Amniotic epithelial cell (primary cell): ENCODE measurements at regions not wholly inside any gene's neighbourhood (a gene's known extent, or its start where the extent isn't known, plus 50 kb on each side); places are given as distances from the start of the nearest gene placed in this dataset.
"Not testable (repeated sequence)": the region's sequence is repeated elsewhere in the genome, so short reads cannot be mapped to it uniquely, and the experiment has no call there.

Experiments used
- DNase-seq: peaks from one replicate; pipeline ENCODE4 v3.0.0-alpha.2; 2010; ENCODE audit warnings: low read depth

GRCh38 chr19:31529121-31529520, 179.9 kb upstream of the TSHZ3 start:
- DNase-seq = no peak

DNA sequence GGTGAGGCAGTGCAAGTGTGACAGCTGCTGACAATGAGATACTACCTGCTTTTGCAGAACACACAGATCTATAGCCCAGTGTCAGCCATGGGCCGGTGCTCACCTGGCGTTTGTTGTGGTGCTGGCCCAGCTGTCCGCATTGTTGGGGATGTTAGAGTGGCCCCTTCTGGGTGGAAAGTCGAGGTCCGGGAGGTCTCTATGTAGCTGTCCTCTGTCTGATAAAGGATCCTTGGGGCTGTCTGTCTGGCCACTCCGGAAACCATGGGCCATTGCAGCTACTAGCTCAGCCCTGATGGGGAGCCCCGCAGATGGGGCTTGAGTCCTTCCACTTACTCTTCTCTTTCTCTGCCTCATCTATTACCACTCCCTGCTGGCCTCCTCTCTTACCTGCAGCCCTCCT, 181.5 kb upstream of the TSHZ3 start:
- no peak for DNase-seq

GRCh38 chr19:31531326-31531725, 182.1 kb upstream of the TSHZ3 start:
- no peak for DNase-seq

- DNase-seq = no peak
Observed at GRCh38 chr19:31532034-31532433, 182.8 kb upstream of the TSHZ3 start.

- peak; percentile 2 for DNase-seq
Observed at GRCh38 chr19:31533114-31533513, 183.9 kb upstream of the TSHZ3 start.

GRCh38 chr19:31534231-31534630, 185.0 kb upstream of the TSHZ3 start:
- no peak for DNase-seq

DNA sequence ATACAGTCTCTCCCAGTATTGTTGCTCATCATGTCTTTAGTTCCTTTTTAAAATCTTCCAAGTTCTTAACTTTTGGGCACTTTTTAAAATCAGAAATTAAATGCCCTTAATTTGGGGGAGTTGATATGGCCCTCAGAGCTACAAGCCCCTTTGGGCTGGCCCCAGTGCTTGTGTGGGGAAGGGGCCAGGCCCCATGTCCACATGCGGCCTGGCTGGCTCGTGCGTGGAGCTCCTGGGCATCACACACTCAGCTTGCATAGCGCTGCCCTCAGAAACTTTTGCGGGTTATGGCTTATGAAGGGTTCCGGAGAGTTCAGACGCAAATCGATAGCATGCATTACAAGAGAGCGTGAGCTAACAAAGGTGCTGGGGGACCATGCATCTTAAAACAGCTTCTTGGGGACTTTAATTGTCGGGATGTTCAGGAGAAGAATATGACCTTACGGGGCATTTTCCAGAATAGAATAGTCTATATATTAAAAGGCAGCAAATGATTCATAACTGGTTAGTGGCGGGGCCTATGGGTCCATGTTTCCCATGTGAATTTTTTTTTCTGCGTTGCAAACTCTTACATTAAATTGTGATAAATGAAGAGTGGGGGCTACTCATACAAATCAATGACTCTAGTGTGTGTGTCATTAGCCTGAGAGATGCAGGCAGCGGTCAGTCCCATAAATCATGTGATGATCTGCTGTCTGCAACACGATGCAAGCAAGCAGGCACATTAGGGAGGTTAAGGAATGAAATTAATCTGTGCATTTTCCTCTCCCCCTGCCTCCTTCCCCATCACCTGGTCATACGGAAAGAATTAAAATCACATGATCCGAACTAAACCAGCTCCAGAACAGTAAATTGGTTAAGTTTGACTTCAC, 185.8 kb upstream of the TSHZ3 start:
- no peak for DNase-seq

DNA sequence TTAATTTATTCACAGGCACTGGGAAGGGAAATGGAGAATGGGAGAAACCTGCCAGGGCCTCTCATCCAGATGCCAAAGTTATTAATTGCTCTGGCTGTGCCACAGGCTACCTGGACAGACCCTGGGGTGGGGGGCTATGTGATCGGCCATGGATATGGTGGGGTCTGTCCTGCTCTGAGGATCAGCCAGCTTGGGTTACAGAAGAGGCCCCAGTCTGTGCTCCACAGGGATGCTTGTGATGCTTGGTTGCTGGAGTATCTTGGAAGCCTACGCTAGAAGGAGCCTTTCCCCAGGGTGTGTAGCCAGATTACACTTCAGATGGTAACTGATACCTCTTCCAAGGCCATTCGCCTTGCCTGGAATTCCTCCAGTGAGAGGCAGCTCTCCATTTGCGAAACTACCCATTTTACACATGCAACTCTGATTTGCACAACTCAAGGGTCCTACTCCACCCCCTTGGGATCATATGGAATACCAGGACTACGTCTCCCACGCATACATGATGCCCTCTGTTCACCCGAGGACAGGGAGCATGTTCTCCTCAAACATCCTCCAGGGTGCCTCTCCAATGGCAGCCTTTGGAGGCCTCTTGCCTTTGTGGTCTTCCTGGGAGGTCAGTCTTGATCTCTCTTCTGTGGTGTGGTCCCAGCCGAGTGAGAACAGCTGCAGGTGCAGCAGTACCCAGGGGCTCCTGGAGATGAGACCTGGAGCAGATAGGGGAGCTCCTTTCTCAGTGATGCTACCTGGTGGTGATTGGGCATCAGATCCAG, 186.6 kb upstream of the TSHZ3 start:
- DNase-seq = no peak

DNA sequence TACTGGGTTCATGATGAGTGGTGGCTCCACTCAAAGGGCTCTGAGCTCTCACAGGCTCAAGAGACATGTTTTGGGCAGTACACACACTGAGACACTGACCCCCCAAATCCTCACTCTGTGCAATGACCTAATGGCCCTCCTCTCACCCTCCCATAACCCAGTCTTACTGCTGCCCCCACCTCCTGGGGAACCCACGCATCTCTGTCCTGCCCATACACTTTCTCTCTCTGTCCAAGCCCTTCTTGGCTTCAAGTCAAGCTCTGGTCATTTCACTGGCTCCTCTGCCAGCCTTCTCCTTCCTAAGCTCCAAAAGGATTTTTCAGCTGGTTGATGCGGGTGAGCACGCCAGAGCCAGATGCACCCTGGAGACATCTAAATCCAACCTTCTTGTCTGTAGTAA, 187.9 kb upstream of the TSHZ3 start:
- no peak for DNase-seq

DNA sequence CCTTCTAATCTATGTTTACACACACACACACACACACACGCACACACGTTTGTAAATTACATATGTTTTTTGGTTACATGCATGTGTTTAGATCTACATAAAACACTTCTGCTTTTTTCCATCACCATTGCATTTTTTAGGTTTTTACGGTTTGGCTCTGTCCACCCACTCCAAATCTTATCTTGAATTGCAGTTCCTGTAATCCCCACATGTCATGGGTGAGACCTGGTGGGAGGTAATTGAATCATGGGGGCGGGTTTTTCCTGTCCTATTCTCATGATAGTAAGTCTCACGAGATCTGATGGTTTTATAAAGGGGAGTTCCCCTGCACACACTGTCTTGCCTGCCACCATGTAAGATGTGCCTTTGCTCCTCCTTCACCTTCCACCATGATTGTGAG, 188.7 kb upstream of the TSHZ3 start:
- not testable (repeated sequence) for DNase-seq

- no peak for DNase-seq
Observed at GRCh38 chr19:31538879-31539278, 189.6 kb upstream of the TSHZ3 start.

- no peak for DNase-seq
Observed at GRCh38 chr19:31539386-31539785, 190.2 kb upstream of the TSHZ3 start.

GRCh38 chr19:31541396-31541795, 192.2 kb upstream of the TSHZ3 start:
- no peak for DNase-seq

GRCh38 chr19:31543456-31543855, 194.2 kb upstream of the TSHZ3 start:
- no peak for DNase-seq

DNA sequence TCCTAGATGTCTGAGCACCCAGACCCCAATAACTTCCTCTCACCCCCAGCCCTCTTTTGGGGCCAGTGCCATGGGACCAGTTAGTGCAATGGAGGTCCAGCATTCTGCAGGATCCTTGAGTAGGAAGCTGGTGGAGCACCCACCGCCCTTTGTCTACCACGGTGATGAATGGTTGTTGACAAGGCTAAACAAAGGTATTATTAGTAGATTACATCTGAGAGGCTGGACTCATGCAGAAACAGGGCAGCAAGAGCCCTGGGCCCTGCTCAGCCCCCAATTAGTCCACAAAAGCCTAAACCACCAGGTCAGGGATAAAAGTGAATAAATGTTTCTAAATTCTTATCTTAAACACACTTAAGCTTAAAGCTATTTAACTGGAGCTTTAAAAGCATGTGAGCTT, 196.5 kb upstream of the TSHZ3 start:
- DNase-seq = no peak

DNA sequence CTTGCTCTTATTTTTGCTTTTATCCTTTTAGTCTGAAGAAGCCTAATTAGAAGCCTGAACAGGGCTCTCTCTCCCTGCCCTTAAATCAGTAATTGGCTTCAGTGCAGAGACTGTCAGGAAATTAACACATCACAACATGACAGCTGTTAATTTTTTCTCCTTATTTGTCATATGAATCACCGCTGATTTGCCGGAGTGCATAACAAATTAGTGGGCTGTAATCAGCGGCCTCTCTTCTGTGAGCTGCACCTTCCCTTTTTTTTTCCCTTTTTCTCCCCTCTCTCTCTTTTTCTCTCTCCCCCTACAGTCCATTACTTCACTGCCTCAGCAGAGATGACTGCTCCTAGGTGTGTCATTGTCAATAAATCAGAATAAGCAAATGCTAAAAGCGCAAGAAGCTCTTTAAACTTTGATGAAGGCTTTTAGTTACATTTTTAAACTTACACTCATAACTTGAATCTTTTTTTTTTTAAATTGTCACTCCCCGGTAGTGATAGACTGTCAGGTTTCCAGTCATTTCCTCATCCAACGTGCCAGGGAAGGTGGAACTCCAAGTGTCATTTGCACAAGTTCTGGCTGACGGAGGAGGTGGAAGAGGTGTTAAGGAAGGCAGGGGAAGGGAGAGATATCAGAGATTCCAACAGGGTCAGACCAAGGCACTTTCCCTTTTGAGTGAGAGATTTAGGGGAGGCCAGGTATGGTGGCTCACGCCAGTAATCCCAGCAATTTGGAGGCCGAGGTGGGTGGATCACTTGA, 197.1 kb upstream of the TSHZ3 start:
- no peak for DNase-seq

DNA sequence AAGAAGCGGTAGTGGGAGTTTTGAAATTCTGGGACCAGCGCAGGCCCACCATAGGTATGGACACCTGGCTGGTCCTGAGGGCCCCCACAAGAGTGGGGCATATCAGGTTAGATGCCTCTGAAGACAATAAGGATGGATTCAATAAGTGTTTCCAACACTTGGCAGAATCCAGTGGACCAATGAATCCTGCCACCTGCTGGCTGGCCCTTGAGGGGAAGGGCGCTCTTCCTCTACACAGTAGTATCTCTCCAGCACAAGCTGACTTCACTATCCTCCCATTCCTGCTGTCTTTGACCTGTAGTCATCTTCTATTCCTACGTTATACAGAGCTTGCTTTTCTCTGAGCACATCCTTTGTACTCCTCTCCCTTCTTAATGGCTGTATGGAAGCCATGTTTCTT, 199.7 kb upstream of the TSHZ3 start:
- DNase-seq = no peak

GRCh38 chr19:31553112-31553845, 204.0 kb upstream of the TSHZ3 start:
- DNase-seq = no peak

DNA sequence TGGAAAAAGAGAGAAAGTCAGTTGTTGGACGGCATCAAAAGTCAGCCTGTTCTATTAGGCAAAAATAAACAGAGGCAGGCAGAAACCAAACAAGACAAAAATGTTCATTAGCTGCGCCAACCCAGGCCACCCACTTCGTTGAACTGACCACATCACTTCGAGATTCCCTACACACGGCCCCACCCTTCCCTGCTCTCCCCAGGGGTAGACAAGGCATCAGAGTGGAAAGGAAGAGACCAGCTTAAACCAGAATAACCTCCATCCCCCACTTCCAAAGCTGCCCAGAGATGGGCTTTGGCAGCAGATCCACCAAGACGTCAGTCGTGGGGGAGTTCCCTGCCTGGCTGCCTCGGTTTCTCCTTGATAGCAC, 204.6 kb upstream of the TSHZ3 start:
- DNase-seq = no peak

DNA sequence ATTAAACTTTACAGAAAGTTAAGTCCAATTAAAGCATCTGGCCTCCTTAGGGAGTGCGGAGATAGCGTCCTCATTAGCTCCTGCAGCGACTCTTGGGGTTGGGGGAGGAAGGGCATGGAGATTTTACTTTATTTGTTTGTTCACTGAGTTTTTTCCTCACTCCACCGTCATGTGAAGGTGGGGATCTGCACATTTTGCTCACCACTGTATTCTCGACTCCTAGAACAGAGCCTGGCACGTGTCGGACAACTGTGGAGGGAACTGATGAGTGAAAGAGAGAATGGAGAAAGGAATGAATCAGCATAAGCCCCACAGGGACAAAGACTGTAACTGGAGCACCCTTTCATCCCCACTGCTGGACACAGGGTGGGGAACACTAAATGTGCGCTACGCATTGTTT, 205.1 kb upstream of the TSHZ3 start:
- DNase-seq = no peak

GRCh38 chr19:31555634-31556215, 206.5 kb upstream of the TSHZ3 start:
- no peak for DNase-seq

DNA sequence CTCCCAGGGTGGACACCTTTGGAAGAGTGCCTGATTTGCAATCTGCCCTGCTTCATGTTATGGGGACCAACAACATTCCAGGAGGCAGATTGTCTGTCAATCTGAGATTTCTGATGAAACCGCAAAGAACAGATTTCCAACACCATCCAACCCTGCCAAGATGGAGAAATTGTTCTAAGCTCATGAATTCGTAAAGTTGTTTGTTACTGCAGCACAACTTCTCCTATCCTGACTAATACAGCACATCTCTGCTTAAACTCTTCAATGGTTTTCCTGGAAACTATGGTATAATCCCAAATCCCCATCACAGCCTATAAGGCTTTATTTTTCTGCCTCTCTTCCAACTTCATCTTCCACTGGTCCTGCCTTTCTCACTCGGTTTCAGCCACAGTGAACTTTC, 210.3 kb upstream of the TSHZ3 start:
- no peak for DNase-seq
